RWPE2 (cell line): ENCODE measurements at regions not wholly inside any gene's neighbourhood (a gene's known extent, or its start where the extent isn't known, plus 50 kb on each side); places are given as distances from the start of the nearest gene placed in this dataset.

ENCODE experiments used
- ATAC-seq: fragments of 200-7000 bp; cut with Tn5 transposase; 3 replicates; pipeline ENCODE4 v1.9.1; 2021; ENCODE audit warnings: low read depth
- DNase-seq: peaks from one replicate; pipeline ENCODE4 v3.0.0-alpha.2; 2020; ENCODE audit warnings: low spot score
- H3K27ac ChIP-seq: fragments of 450-650 bp; 2 replicates; pipeline ENCODE4 v1.5.1; 2017; ENCODE audit warnings: mild to moderate bottlenecking; ENCODE audit not compliant: poor library complexity, severe bottlenecking
- H3K27me3 ChIP-seq: fragments of 250-450 bp; sonication (Bioruptor Pico); 2 replicates; pipeline ENCODE4 v1.5.1; 2021; ENCODE audit warnings: mild to moderate bottlenecking, moderate library complexity; ENCODE audit not compliant: insufficient read depth, poor library complexity, severe bottlenecking
- H3K36me3 ChIP-seq: fragments of 250-450 bp; sonication (Bioruptor Pico); 2 replicates; pipeline ENCODE4 v1.5.1; 2020; ENCODE audit warnings: low read depth, mild to moderate bottlenecking, moderate library complexity
- H3K4me1 ChIP-seq: fragments of 250-450 bp; sonication (Bioruptor Pico); 2 replicates; pipeline ENCODE4 v1.5.1; 2021; ENCODE audit warnings: mild to moderate bottlenecking, moderate library complexity; ENCODE audit not compliant: insufficient read depth, poor library complexity, severe bottlenecking
- H3K4me3 ChIP-seq: fragments of 250-450 bp; sonication (Bioruptor Pico); 2 replicates; pipeline ENCODE4 v1.5.1; 2021; ENCODE audit warnings: mild to moderate bottlenecking, moderate library complexity; ENCODE audit not compliant: severe bottlenecking
- H3K9me3 ChIP-seq: fragments of 250-450 bp; sonication (Bioruptor Pico); 2 replicates; pipeline ENCODE4 v1.5.1; 2021; ENCODE audit warnings: mild to moderate bottlenecking, moderate library complexity; ENCODE audit not compliant: severe bottlenecking
- CTCF ChIP-seq: fragments of 450-650 bp; IDR thresholded peaks from one replicate; pipeline ENCODE4 v1.5.1; 2017; ENCODE audit warnings: mild to moderate bottlenecking, moderate library complexity; ENCODE audit not compliant: poor library complexity, severe bottlenecking

- no peak for ATAC-seq
- H3K4me1 ChIP-seq: no peaks in the 10 kb centered on the region
- no peak for TF ChIP-seq CTCF
Measured at GRCh38 chr4:3829211-3829955, 63.2 kb downstream of the ADRA2C start.

GRCh38 chr4:3829956-3830773 lies 64.0 kb downstream of the ADRA2C start:
- Histone ChIP-seq H3K27me3 (peaks cover 14% of the 10 kb centered on the region), H3K36me3 (no peaks in the 10 kb centered on the region), H3K4me1 (no peaks in the 10 kb centered on the region), H3K4me3 (no peak overlapping the region), H3K27ac (no peak overlapping the region), H3K9me3 (no peaks in the 10 kb centered on the region)
- ATAC-seq: no peak
- no peak for DNase-seq
- no peak for TF ChIP-seq CTCF

More at GRCh38 chr4:3829211-3829955, 63.2 kb downstream of the ADRA2C start:
- Histone ChIP-seq H3K9me3 (no peaks in the 10 kb centered on the region), H3K27ac (no peak overlapping the region), H3K4me3 (no peak overlapping the region), H3K27me3 (peaks cover 14% of the 10 kb centered on the region), H3K36me3 (no peaks in the 10 kb centered on the region)
- DNase-seq: no peak

- no peak overlapping the region for H3K27ac ChIP-seq
Measured at GRCh38 chr4:3830774-3831528, 64.8 kb downstream of the ADRA2C start.

GRCh38 chr4:3831529-3832150 lies 65.5 kb downstream of the ADRA2C start:
- no peak for ATAC-seq
- no peaks in the 10 kb centered on the region for H3K4me1 ChIP-seq
- no peak overlapping the region for H3K27ac ChIP-seq
- no peak overlapping the region for H3K4me3 ChIP-seq
- peaks cover 11% of the 10 kb centered on the region for H3K27me3 ChIP-seq
- no peaks in the 10 kb centered on the region for H3K36me3 ChIP-seq
- H3K9me3 ChIP-seq: no peaks in the 10 kb centered on the region
- TF ChIP-seq CTCF: no peak
- no peak for DNase-seq

More at GRCh38 chr4:3830774-3831528, 64.8 kb downstream of the ADRA2C start:
- DNase-seq (no peak), ATAC-seq (no peak)
- TF ChIP-seq CTCF: no peak
- Histone ChIP-seq H3K36me3 (no peaks in the 10 kb centered on the region), H3K27me3 (peaks cover 14% of the 10 kb centered on the region), H3K4me1 (no peaks in the 10 kb centered on the region), H3K4me3 (no peak overlapping the region), H3K9me3 (no peaks in the 10 kb centered on the region)
